T-helper 2 cell treated with Interferon-gamma antibody and Interleukin-4, amounts not matched to agents 100 ng/mL and 5 ng/mL, for 36 hours (primary cell): ENCODE measurements at regions not wholly inside any gene's neighbourhood (a gene's known extent, or its start where the extent isn't known, plus 50 kb on each side); places are given as distances from the start of the nearest gene placed in this dataset.
"Not testable (repeated sequence)": the region's sequence is repeated elsewhere in the genome, so short reads cannot be mapped to it uniquely, and the experiment has no call there.

ENCODE experiments used
- intact Hi-C: fragments of 100-400 bp; cut with micrococcal nuclease; formaldehyde crosslinking; loops from one replicate; pipeline ENCODE4 v1.15.1; 2023

- intact Hi-C loops: not testable (repeated sequence)
Measured at GRCh38 chr17:77623321-77623720, 335.2 kb upstream of the TNRC6C start.

GRCh38 chr17:77628035-77628434 is 330.5 kb upstream of the TNRC6C start:
- intact Hi-C loops: no loop called here

DNA sequence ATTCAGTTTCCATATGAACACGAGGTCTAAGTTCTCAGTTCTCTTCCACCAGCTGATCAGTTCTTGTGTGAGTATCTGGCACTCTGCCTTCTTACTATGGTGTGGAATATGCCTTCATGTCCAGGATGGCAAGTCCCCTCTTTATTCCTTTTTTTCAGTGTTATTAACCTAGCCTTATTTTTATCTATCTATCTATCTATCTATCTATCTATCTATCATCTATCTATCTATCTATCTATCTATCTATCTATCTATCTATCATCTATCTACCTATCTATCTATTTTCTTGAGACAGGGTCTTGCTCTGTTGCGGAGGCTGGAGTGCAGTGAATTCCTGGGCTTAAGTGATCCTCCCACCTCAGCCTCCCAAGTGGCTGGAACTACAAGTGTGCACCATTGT is 329.2 kb upstream of the TNRC6C start:
- intact Hi-C loops: not testable (repeated sequence)

- intact Hi-C loops: no loop called here
Measured at GRCh38 chr17:77631307-77631706, 327.2 kb upstream of the TNRC6C start.

- intact Hi-C loops: no loop called here
Measured at GRCh38 chr17:77632619-77633018, 325.9 kb upstream of the TNRC6C start.

DNA sequence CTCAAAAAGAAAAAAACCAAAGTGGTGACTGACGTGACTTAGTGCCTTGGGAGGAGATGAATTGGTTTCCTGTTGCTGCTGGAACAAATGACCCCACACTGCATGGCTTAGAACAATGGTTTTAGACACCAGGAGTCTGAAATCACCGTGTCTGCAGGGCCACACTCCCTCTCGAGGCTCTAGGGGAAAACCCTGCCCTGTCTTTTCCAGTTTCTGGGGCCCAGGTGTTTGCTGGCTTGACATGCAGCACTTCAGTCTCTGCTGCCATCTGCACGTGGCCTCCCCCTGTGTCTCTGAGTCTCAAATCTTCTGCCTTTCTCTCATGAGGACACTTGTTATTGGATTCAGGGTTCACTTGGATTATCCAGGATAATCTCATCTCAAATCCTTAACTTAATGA is 323.8 kb upstream of the TNRC6C start:
- intact Hi-C loops: no loop called here

- intact Hi-C loops: no loop called here
Measured at GRCh38 chr17:77635176-77635575, 323.3 kb upstream of the TNRC6C start.

DNA sequence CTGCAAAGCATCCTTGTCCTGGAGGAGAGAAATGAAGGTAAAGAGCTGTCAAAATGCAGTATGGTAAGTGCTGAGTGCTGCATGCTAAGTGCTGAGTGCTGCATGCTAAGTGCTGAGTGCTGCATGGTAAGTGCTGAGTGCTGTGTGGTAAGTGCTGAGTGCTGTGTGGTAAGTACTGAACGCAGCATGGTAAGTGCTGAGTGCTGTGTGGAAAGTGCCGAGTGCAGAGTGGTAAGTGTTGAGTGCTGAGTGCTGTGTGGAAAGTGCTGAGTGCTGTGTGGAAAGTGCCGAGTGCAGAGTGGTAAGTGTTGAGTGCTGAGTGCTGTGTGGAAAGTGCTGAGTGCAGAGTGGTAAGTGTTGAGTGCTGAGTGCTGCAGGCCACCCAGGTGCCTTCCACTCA is 322.7 kb upstream of the TNRC6C start:
- intact Hi-C loops: not testable (repeated sequence)

DNA sequence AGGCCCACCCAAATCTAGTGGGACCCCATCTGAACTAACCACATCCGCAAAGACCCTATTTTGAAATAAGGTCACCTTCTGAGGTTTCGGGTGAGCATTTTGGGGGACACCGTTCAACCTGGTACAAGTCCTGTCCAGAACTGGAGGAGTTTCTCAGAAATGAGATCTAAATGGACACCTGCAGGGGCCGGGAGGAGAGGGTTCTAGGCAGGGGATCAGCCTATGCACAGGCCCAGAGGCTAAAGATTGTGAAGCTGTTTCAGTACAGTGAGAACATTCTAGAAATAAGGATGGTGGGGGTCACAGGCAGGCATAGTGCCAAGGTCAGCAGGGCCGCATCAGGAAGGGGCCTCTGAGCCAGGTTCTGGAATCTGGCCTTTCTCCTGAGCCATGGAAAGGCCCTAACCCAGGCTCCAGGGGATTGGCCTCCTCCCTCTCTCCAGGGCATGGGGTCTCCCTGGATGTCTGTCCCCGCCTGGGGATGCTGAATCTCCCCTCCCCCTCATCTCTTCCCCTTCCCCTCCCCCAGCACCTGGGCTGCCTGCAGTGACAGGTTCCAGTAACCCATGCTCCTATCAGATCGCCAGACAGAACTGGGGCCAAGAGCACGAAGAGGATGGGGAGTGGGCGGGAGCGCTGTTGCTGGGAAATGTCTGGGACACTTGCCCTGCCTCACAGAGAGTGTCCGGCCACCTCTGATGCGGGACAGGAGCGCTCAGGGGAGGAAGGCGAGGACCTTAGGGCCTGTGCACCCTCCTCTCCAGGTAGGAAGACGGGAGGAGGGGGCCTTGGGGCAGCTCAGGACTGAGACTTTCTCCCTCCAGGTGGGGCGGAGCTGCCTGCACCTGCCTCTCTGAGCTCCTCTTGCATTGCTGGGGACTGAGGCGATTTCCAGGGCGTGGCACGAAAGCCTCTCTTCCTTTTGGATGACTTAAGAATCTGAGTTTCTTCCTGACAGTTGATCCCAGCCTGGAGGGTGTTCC is 321.4 kb upstream of the TNRC6C start:
- intact Hi-C loops: no loop called here

DNA sequence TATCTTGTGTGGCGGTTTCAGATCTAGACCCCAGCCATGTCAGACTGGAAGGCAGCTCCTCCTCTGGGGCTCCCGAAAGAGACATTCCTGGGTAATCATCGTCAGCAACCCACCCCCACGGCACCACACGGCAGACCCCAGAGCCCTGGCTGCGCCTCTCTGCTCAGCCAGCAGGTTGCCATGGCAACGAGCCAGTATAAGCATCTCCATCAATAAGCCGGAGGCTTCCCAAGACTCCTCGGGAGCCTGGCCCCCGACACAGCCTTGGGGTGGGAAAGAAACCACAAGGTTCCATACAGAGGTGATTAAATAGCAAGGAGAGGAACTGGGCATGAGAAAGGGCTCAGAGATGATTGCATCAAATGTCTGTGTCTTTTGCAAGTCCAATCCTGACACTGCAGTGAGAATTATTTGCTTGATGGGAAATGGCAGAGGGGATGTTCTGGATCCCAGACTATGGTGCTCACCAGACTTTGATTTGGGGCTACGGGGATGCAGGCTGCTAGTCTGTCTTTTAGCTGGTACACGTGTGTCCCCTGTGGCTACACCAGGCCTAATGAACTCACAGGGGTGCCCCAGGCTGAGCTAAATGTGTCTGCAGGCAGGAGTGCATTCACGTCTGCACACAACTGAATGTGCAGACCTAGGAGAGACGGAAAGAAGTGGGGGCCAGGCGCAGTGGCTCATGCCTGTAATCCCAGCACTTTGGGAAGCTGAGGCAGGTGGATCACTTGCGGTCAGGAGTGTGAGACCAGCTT is 320.5 kb upstream of the TNRC6C start:
- intact Hi-C loops: no loop called here

GRCh38 chr17:77640252-77640651 is 318.3 kb upstream of the TNRC6C start:
- intact Hi-C loops: loop anchor here (10.0 kb wide), 1 partner anchor 95 kb away; no protein-coding TSS in a partner anchor

DNA sequence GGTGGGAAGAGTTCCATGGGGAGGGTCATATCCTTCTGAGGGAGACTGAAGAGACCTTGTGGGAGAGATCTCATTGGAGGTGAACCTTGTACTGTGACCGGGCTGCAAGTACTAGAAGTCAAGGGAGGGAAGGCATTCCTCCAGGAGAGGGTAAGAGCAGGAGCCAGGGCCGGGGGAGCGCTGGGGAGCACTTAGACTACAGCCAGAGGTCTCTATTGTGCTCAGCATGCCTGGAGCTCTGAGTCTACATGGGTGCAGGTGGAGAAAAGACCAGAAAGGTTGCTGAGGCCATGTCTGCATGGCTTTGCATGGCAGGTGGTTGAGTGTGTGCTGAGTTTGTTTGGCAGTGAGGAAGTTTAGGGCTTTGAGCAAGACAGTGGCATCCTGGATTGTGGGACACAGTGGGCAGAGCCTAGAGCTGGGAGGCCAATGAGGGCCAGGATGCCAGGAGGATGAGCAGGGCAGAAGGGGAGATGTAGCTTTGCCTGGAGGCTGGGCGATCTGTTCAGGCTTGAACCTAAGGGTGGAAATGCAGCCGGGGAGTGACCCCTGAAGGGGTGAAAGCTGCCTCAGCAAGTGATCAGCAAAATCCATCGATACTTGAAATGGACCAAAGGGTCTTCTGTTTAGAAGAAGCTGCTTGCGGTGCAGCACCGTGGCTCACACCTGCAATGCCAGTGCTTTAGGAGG is 317.4 kb upstream of the TNRC6C start:
- intact Hi-C loops: loop anchor here (10.0 kb wide), 1 partner anchor 96 kb away; no protein-coding TSS in a partner anchor

- intact Hi-C loops: loop anchor here (10.0 kb wide), 1 partner anchor 97 kb away; no protein-coding TSS in a partner anchor
Measured at GRCh38 chr17:77641718-77642117, 316.8 kb upstream of the TNRC6C start.

DNA sequence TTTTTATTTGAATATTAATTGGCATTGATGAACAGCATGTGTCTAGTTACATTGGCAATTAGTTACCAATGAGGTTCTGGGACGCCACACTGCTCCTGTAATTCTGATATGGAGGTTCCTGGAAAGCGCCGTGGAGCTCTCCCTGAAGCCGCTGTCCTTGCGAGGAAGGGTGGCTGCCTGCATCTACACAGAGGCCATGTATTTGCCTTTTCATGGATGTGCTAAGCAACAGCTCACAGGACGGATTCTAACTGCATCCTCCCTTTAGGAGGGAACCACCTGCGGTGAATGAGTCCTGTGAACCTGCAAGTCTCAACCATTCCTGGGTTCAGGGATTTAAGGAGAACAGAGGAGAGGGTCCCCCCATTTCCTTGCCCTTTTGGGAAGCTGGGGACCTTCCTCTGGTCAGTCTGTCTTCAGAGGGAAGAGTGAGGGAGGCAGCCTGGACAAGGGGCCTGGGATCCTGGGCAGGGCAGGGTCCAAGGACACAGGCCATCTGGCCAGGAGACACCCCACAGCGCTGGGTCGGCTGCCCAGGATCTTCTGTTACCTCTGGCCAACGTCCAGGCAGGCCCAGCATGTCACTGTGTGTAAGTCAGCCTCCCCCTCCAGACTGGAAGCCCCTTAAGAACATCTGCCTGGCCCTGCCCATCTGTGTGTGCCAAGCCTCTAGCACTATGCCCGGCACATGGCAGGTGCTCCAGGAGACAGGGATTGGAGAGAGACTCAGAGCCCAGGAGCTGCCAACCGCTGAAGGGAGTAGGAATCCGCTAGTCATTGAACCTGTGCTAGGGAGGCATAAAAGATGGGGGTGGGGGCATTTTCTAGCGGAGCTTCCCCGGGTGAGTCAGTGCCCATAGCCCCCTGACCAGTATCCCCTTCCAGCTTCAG is 314.1 kb upstream of the TNRC6C start:
- intact Hi-C loops: loop anchor here (1.0 to 10.0 kb wide), 3 partner anchors 23 to 100 kb away; no protein-coding TSS in a partner anchor

GRCh38 chr17:77645072-77646045 is 313.1 kb upstream of the TNRC6C start:
- intact Hi-C loops: loop anchor here (1.0 to 10.0 kb wide), 3 partner anchors 22 to 101 kb away; no protein-coding TSS in a partner anchor

GRCh38 chr17:77646046-77646430 is 312.5 kb upstream of the TNRC6C start:
- intact Hi-C loops: loop anchor here (10.0 kb wide), 1 partner anchor 101 kb away; no protein-coding TSS in a partner anchor

DNA sequence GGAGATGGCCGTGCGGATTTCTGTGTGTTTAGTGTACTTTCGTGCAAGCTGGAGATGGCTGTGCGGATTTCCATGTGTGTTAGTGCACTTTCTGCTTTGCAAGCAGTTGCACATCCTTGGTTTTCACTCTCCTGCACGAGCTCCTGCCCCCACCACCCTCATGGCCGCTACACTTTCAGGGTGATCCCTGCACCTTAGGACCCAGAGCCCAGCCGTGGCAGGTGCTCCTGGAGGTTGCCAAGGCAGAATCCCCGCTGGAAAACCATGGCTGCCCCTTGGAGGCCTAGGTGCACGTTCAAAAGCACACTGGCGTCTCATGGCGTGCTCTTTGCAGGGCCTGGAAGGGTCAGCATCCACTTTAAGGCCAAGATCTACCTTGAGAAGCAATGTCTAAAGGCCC is 311.0 kb upstream of the TNRC6C start:
- intact Hi-C loops: loop anchor here (10.0 kb wide), 1 partner anchor 103 kb away; no protein-coding TSS in a partner anchor

GRCh38 chr17:77649717-77650211 is 308.7 kb upstream of the TNRC6C start:
- intact Hi-C loops: loop anchor here (10.0 kb wide), 1 partner anchor 105 kb away; no protein-coding TSS in a partner anchor

DNA sequence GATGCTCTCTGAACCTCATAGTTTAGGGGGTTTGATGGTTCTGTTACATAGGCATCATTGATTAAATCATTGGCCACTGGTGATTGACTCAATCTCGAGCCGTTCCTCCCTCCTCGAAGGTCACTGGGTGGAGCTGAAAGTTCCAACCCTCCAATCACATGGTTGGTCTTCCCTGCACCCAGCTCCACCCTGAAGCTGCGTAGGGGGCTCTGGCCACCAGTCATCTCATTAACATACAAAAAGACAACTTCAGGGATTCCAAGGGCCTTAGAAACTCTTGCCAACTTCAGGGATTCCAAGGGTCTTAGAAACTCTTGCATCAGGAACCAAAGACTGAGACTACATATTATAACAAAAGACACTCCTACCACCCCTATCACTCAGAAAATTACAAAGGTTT is 306.5 kb upstream of the TNRC6C start:
- intact Hi-C loops: no loop called here
